ENCODE measurements at regions not wholly inside any gene's neighbourhood (a gene's known extent, or its start where the extent isn't known, plus 50 kb on each side); places are given as distances from the start of the nearest gene placed in this dataset.
"Not testable (repeated sequence)": the region's sequence is repeated elsewhere in the genome, so short reads cannot be mapped to it uniquely, and the experiment has no call there.

- Mint-ChIP-seq H3K36me3 (ENCODE audit: low read depth) (peaks cover 3% of the 10 kb centered on the region), H3K9me3 (peaks cover 24% of the 10 kb centered on the region), H3K4me3 (no peak overlapping the region), H3K4me1 (no peaks in the 10 kb centered on the region), H3K27me3 (ENCODE audit: low read depth) (no peaks in the 10 kb centered on the region), H3K27ac (no peak overlapping the region)
- TF ChIP-seq CTCF (IDR thresholded peaks at IDR 0.05; ENCODE audit: unreplicated experiment in 3 of 3), result no peak
Observed at GRCh38 chr18:1149709-1150108, 245.0 kb downstream of the ADCYAP1 start.

GRCh38 chr18:1150344-1150743 lies 245.7 kb downstream of the ADCYAP1 start:
- no peak overlapping the region for H3K4me3 Mint-ChIP-seq
- no peak overlapping the region for H3K27ac Mint-ChIP-seq
- TF ChIP-seq CTCF (IDR thresholded peaks at IDR 0.05; ENCODE audit: unreplicated experiment in 3 of 3), result no peak
- H3K36me3 Mint-ChIP-seq (ENCODE audit: low read depth), result peaks cover 3% of the 10 kb centered on the region
- peaks cover 24% of the 10 kb centered on the region for H3K9me3 Mint-ChIP-seq
- no peaks in the 10 kb centered on the region for H3K4me1 Mint-ChIP-seq
- H3K27me3 Mint-ChIP-seq (ENCODE audit: low read depth), result no peaks in the 10 kb centered on the region

- H3K27ac Mint-ChIP-seq; H3K4me3 Mint-ChIP-seq; H3K27me3 Mint-ChIP-seq (ENCODE audit: low read depth); H3K36me3 Mint-ChIP-seq (ENCODE audit: low read depth); H3K4me1 Mint-ChIP-seq: not testable (repeated sequence)
- H3K9me3 Mint-ChIP-seq, result peaks cover 22% of the 10 kb centered on the region
Observed at GRCh38 chr18:1152958-1153357, 248.3 kb downstream of the ADCYAP1 start.

- no peak overlapping the region for H3K27ac Mint-ChIP-seq
Observed at GRCh38 chr18:1173593-1173992, 268.9 kb downstream of the ADCYAP1 start.

GRCh38 chr18:1177232-1177631 lies 272.6 kb downstream of the ADCYAP1 start:
- Mint-ChIP-seq H3K9me3 (peaks cover 9% of the 10 kb centered on the region), H3K36me3 (ENCODE audit: low read depth) (peaks cover 3% of the 10 kb centered on the region), H3K27ac (no peak overlapping the region), H3K4me1 (no peaks in the 10 kb centered on the region), H3K4me3 (no peak overlapping the region), H3K27me3 (ENCODE audit: low read depth) (no peaks in the 10 kb centered on the region)
- no peak for TF ChIP-seq CTCF (IDR thresholded peaks at IDR 0.05; ENCODE audit: unreplicated experiment in 3 of 3)

More at GRCh38 chr18:1173593-1173992, 268.9 kb downstream of the ADCYAP1 start:
- H3K9me3 Mint-ChIP-seq, result peaks cover 6% of the 10 kb centered on the region
- peaks cover 3% of the 10 kb centered on the region for H3K36me3 Mint-ChIP-seq (ENCODE audit: low read depth)
- H3K4me1 Mint-ChIP-seq, result no peaks in the 10 kb centered on the region
- no peak overlapping the region for H3K4me3 Mint-ChIP-seq
- no peaks in the 10 kb centered on the region for H3K27me3 Mint-ChIP-seq (ENCODE audit: low read depth)
- no peak for TF ChIP-seq CTCF (IDR thresholded peaks at IDR 0.05; ENCODE audit: unreplicated experiment in 3 of 3)

GRCh38 chr18:1191341-1191740 lies 286.7 kb downstream of the ADCYAP1 start:
- no peaks in the 10 kb centered on the region for H3K9me3 Mint-ChIP-seq
- H3K27me3 Mint-ChIP-seq (ENCODE audit: low read depth), result no peaks in the 10 kb centered on the region
- no peaks in the 10 kb centered on the region for H3K36me3 Mint-ChIP-seq (ENCODE audit: low read depth)
- no peaks in the 10 kb centered on the region for H3K4me1 Mint-ChIP-seq
- no peak for TF ChIP-seq CTCF (IDR thresholded peaks at IDR 0.05; ENCODE audit: unreplicated experiment in 3 of 3)
- no peak overlapping the region for H3K4me3 Mint-ChIP-seq
- H3K27ac Mint-ChIP-seq, result no peak overlapping the region

Data from nephron (organoid).